Stomach (tissue), 4 donors: ENCODE measurements at regions not wholly inside any gene's neighbourhood (a gene's known extent, or its start where the extent isn't known, plus 50 kb on each side); places are given as distances from the start of the nearest gene placed in this dataset.

Experiments
- POLR2A ChIP-seq, 4 donors: fragments of 450-650 bp; IDR thresholded peaks; one replicate each; pipeline ENCODE4 v1.6.1; 2016; ENCODE audit warnings: antibody characterized with exemption in 4 of 4, control low read depth in 2 of 4, mild to moderate bottlenecking in 1 of 4, moderate library complexity in 1 of 4
- POLR2AphosphoS5 ChIP-seq, 3 donors: sonication (generic); formaldehyde crosslinking; IDR thresholded peaks; one replicate each; pipeline ENCODE4 v1.6.1; 2016; ENCODE audit warnings: antibody characterized with exemption in 3 of 3
- TF ChIP-seq, protein P1 (sequence below), 7 experiments: fragments of 450-650 bp in 4 of 7; fragments of 200-600 bp in 3 of 7; sonication (generic) in 3 of 7; IDR thresholded peaks; one replicate each; pipeline ENCODE4 v1.5.1; 2016 to 2019; ENCODE audit warnings: antibody characterized with exemption in 7 of 7, control low read depth in 2 of 7, mild to moderate bottlenecking in 1 of 7

DNA sequence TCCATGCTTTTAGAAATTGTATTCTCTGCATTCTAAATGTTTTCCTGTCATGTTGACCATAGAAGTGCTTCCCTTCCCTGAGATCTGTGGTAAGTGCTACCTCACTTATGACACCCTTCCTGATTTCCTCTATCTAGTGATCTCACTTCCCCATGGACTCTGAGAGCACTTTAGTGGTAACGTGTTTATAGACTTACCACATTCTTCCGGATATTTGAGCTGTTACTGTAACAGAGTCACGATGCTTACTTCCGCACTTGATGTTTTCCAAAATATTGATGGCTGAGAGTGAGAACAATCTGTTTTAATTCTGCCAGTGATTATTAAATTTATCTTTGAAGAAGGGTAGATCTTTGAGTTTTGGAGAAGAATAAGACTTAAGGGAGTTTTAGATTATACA lies 60.1 kb upstream of the NAMPT start:
- TF ChIP-seq, protein P1, sequence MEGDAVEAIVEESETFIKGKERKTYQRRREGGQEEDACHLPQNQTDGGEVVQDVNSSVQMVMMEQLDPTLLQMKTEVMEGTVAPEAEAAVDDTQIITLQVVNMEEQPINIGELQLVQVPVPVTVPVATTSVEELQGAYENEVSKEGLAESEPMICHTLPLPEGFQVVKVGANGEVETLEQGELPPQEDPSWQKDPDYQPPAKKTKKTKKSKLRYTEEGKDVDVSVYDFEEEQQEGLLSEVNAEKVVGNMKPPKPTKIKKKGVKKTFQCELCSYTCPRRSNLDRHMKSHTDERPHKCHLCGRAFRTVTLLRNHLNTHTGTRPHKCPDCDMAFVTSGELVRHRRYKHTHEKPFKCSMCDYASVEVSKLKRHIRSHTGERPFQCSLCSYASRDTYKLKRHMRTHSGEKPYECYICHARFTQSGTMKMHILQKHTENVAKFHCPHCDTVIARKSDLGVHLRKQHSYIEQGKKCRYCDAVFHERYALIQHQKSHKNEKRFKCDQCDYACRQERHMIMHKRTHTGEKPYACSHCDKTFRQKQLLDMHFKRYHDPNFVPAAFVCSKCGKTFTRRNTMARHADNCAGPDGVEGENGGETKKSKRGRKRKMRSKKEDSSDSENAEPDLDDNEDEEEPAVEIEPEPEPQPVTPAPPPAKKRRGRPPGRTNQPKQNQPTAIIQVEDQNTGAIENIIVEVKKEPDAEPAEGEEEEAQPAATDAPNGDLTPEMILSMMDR (IDR thresholded peaks at IDR 0.05), result no peak
- TF ChIP-seq POLR2A (IDR thresholded peaks at IDR 0.05) (no peak), POLR2AphosphoS5 (IDR thresholded peaks at IDR 0.05) (peak in 1 of 3 donors; percentile 16)
